ENCODE measurements at regions not wholly inside any gene's neighbourhood (a gene's known extent, or its start where the extent isn't known, plus 50 kb on each side); places are given as distances from the start of the nearest gene placed in this dataset.

DNA sequence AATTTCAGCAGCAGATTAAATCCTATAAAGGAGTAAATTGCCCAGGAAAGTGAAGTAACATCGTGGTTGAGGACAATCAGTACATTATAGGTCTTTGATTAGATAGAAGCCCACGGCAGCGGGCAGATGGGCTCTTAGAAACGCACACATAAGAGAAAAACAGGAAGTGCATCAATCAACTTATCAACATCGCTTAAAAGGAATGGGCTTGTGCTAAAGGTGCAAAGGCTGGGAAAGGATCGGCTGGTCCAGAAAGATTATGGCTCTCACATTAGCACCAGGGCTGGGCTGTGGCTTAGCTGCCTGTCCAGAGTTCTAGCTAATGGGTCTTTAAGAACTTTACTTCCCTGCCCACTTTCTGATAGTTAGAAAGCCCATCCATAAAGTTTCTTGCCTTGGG lies 292.0 kb upstream of the TNRC6C start:
- ChIA-PET CTCF (ENCODE audit: low intra/inter-chr PET ratio) (no interaction called here), POLR2A (no interaction called here)
- no peaks in the 10 kb centered on the region for H3K36me3 ChIP-seq (ENCODE audit: control insufficient read depth, insufficient read depth, low read length)
- H4K20me1 ChIP-seq (replicated peaks; ENCODE audit: control insufficient read depth, insufficient read depth, low read length): no peaks in the 10 kb centered on the region
- H3K27me3 ChIP-seq (ENCODE audit: control insufficient read depth in 2 of 2, insufficient read depth in 2 of 2, low read length in 2 of 2): peaks cover 0 to 5% of the 10 kb centered on the region in 2 experiments; a peak in 1 of 5 replicates
- H3K9me3 ChIP-seq (replicated peaks; ENCODE audit: control insufficient read depth, insufficient read depth, low read depth, low read length): no peaks in the 10 kb centered on the region
- H3K9me1 ChIP-seq (ENCODE audit: control insufficient read depth, insufficient read depth, low read length): no peaks in the 10 kb centered on the region
- DNase-seq (ENCODE audit: extremely low read depth in 1 of 4, low spot score in 3 of 4) (no peak), FAIRE-seq (no peak), ATAC-seq (no peak)
- TF ChIP-seq SPI1 (IDR thresholded peaks at IDR 0.05; ENCODE audit: borderline replicate concordance, low read depth, low read length) (peak; percentile 91), TAL1 (IDR thresholded peaks at IDR 0.05) (no peak), ARNT (IDR thresholded peaks at IDR 0.05) (no peak), MEIS2 (IDR thresholded peaks at IDR 0.05; ENCODE audit: partially characterized antibody) (peak; percentile 19)
- TF ChIP-seq, protein P1, sequence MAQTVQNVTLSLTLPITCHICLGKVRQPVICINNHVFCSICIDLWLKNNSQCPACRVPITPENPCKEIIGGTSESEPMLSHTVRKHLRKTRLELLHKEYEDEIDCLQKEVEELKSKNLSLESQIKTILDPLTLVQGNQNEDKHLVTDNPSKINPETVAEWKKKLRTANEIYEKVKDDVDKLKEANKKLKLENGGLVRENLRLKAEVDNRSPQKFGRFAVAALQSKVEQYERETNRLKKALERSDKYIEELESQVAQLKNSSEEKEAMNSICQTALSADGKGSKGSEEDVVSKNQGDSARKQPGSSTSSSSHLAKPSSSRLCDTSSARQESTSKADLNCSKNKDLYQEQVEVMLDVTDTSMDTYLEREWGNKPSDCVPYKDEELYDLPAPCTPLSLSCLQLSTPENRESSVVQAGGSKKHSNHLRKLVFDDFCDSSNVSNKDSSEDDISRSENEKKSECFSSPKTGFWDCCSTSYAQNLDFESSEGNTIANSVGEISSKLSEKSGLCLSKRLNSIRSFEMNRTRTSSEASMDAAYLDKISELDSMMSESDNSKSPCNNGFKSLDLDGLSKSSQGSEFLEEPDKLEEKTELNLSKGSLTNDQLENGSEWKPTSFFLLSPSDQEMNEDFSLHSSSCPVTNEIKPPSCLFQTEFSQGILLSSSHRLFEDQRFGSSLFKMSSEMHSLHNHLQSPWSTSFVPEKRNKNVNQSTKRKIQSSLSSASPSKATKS (CRISPR knock-in tag; IDR thresholded peaks at IDR 0.05): no peak
- TF ChIP-seq, protein P2, sequence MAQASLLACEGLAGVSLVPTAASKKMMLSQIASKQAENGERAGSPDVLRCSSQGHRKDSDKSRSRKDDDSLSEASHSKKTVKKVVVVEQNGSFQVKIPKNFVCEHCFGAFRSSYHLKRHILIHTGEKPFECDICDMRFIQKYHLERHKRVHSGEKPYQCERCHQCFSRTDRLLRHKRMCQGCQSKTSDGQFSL (CRISPR knock-in tag; IDR thresholded peaks at IDR 0.05): no peak
- TF ChIP-seq, protein P2 (tag; IDR thresholded peaks at IDR 0.05): no peak
- H3K9ac ChIP-seq (ENCODE audit: insufficient read depth in 1 of 2, low read depth in 2 of 2, low read length in 2 of 2): no peak overlapping the region
- no peaks in the 10 kb centered on the region for H3K4me1 ChIP-seq (replicated peaks in 1 of 2; ENCODE audit: control insufficient read depth in 2 of 2, insufficient read depth in 2 of 2, low read length in 2 of 2)
- no peaks in the 10 kb centered on the region for H3K79me2 ChIP-seq (ENCODE audit: control insufficient read depth, insufficient read depth, low read length)
- no peak overlapping the region for H3K4me3 ChIP-seq
- in situ Hi-C loops (cut with MboI) (no loop called here), intact Hi-C loops (cut with micrococcal nuclease) (no loop called here)
- 0% methylated on average over 6 of the region's 6 CpGs for WGBS (ENCODE audit: insufficient coverage, low coverage, missing lambda C conversion rate)
- H3K27ac ChIP-seq (ENCODE audit: extremely low read depth, low read depth, low read length): no peak overlapping the region
- BruUV-seq (replicated peaks): no TSS peak
- no peak overlapping the region for H3K4me2 ChIP-seq (ENCODE audit: insufficient read depth, low read length)
- H2AFZ ChIP-seq (ENCODE audit: low read depth, low read length): no peak overlapping the region
